Tongue (tissue), 1 donor: ENCODE measurements at regions not wholly inside any gene's neighbourhood (a gene's known extent, or its start where the extent isn't known, plus 50 kb on each side); places are given as distances from the start of the nearest gene placed in this dataset.
A peak's percentile ranks its signal among the peaks of the same experiment; 100 is the strongest.

Source experiments
- DNase-seq: peaks from one replicate; pipeline ENCODE4 v3.0.0-alpha.2; 2015

GRCh38 chr6:12423832-12424231, 133.7 kb downstream of the EDN1 start:
- peak; percentile 58 for DNase-seq

GRCh38 chr6:12426121-12426520, 136.0 kb downstream of the EDN1 start:
- DNase-seq = no peak

DNA sequence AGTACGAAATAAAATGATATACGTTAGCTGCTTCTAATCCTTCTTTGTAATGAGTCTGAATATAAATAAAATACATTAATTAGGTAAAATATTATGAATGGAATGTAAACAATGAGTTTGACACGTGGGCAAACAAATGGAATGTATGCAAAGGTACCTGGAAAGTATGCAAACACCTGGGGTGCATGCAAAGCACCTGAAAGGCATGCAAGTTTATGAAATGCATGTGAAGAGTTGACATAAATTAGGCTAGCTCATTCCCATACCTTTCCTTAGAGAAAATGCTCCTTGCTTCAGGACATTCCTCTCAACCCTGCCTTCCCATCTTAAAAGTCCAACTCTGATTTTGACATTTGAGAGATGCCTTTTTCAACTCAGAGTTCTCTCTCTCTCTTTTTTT, 140.9 kb downstream of the EDN1 start:
- DNase-seq = no peak

DNA sequence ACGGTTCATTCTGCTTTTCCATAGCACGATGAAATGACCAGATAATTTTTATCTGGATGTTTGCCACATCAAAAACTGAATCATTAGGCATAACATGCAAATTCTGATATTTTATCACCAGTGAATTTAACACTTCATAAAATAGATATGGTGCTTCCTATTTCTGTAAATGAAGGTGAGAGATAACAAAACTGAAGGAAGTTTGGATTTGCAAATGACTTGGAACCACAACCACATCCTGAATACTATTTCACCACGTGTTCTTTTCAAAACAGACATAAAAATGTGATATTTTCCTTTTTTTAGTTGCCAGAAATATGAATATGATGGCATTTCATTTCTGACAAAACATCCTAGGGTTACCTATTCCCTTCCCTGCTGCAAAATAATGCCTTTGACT, 146.1 kb downstream of the EDN1 start:
- no peak for DNase-seq

DNA sequence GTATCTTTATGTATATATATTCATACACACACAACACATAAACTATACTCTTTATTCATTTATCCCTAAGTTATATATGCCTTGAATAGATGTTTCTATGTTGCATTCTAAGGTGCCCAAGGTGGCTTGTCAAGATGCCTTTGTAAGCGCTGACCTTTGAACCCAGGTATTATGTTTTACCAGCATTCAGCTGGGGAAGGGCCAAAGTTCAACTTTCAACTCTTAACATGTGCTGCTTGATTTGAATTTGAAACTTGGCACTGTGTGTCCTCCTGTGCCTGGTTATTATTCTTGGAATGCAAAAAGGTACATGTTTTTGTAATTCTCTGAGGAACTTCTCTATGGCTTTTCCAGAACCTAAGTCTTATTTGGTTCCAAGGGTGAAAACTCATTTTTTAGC, 146.5 kb downstream of the EDN1 start:
- DNase-seq = no peak

DNA sequence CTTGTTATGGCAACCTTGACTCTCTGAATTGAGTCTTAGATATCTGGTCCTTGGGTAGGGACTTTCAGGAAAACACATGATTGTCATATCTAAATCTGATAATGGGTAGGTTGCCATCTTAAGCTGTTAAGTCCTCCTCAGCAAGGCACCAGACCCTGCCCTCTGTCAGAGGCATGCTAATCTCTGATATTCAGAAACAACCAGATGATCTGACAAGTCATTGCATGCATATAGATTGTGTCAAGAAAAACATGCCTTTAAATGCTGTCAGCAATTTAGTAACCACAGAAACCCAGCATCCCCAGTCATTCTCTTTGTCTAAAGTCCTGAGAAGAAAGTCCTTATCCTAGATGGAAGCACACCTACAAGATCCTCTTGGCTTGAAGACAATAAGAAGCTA, 149.1 kb downstream of the EDN1 start:
- DNase-seq = no peak

DNA sequence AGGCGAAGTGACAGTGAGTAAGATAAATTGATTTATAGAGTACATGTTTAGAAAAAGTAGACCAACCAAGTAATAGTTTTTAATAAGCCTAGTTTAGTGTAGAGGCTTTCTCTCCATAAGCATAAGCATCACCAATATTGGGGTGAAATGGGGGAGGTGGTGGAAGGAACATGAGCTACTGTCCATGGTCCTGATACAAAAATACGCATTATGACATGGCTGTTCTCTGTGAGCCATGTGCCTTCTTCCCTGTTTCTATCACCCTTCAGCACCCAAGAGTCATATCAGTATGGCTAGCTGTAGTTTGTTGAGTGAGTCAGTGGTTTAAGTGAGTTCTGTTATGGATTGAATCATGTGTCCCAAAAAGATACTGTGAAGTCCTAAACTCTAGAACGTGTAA, 150.8 kb downstream of the EDN1 start:
- no peak for DNase-seq

DNA sequence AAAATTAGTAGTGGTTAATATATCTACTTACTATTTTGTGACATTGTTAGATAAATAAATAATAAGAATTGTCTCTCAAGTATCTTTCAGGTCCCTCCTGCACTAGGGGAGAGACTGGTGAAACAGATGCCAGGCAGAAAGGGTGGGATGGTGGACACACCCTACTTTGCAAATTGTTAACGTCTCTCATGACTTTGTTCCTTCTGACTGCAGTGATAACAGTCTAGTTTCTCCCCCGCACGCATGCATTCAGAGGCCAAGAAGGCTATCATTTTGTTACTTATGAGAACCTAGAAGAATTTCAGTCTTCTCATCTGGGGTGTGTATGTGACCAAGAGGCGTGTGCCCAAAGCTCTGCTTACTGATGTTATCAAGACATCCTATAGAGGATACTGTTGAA, 152.3 kb downstream of the EDN1 start:
- DNase-seq = no peak

DNA sequence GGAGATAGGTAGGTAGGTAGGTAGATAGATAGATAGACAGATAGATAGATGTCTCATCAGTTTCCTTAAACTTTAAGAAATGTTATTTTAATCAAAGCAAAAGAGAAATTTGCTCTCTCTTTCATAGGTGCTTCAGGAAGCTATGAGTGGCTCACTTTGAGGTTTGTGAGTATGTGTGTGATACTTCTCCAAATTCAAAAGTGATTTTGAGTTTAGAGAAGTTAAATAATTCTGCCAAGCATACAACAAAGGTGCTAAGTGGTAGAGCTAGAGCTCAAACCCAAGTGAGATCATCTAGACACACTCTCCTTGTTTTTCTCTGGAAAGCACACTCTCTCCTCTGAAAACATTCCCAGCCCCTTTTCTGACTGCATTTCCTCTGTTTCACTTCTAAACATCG, 156.2 kb downstream of the EDN1 start:
- DNase-seq = no peak

DNA sequence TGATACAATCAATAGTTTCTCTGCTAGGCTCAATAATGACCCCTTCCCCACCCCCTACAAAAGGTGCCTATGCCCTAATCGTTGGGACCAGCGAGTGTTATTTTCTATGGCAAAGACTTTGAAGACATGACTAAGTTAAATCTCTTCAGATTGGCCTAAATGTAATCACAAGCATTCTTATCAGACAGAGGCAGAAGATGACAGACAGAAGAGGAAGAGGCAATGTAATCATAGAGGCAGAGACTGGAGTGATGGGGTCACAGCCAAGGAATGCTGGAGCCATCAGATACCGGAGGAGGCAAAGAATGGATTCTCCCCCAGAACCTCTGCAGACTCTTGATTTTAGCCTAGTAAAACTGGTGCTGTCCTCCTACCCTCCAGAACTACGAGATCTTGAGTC, 159.3 kb downstream of the EDN1 start:
- DNase-seq = no peak

DNA sequence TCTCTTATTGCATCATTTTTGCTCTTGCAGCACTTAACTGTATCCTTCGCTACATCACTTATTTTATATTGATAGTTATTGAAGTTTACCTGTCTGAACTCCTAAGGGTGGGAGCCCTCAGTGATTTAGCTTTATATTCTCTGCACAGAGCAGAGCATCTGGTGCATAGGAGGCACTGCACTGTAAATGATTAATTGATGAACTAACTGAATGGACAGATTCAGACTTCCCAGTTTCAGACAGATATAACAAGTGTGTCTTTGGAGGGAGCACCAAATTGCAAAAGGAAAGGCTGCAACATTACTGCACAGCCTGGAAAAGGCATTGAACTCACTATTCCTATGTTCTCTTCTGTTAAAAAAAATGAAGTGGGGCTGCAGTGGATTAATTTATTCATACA, 160.3 kb downstream of the EDN1 start:
- no peak for DNase-seq

DNA sequence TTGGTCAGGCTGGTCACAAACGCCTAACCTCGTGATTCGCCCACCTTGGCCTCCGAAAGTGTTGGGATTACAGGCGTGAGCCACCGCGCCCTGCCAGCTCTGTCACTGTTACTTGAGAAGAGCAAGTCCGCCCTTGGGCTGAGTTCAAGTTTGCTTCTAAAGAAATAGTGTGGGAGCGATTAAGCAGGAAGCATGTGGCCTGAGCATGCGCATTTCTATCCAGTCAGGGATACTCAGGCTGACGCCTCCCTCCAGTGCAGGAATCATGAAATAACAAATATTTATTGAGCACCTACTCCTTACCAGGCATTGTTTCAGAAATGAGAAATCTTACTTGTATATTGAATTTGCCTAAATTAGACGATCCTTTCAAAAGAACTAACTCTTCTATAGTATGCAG, 166.2 kb downstream of the EDN1 start:
- DNase-seq = no peak

GRCh38 chr6:12457094-12457493, 166.9 kb downstream of the EDN1 start:
- DNase-seq = no peak

DNA sequence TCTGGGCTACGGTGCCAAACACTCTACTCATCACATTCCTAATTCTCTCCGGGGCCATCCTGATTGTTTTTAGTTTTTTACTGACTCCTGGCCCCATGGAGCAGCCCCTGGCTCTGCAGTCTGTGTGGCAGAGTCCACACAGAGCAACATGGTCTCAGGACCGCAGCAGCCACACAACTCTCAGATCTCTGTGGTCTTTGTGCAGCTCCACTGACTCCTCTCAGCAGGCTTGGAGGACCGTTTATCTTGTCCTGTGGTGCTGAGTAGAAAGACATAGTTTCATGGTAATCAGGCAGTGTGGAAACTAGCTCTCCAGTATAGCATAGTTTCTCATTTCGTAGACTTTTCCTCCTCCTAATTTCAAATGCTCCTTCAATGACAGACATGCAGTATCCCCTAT, 168.4 kb downstream of the EDN1 start:
- DNase-seq = no peak

- DNase-seq = no peak
Measured at GRCh38 chr6:12459945-12460661, 169.9 kb downstream of the EDN1 start.

GRCh38 chr6:12467706-12468670, 177.8 kb downstream of the EDN1 start:
- no peak for DNase-seq

DNA sequence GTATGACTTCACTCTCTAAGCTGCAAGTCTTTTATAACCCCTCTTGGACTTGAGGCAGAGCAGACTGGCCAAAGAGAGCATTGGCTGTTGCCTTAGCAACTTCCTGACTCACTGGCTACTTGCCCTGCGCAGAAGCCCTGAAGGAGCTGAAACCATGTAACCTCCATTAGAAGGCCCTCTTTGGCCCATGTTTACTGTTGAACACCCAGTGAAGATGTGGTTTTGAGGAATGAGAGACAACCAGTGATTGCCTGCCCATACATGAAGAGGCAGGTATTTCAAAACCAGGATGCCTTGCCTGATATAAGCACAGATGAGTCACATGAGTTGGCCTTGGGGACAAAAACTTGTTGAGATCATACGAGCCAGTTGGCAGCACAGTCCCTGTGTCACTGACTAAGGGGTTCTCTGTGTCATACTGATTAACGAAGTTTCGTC, 182.5 kb downstream of the EDN1 start:
- DNase-seq = peak; percentile 28

GRCh38 chr6:12473494-12473893, 183.3 kb downstream of the EDN1 start:
- DNase-seq = no peak

GRCh38 chr6:12474167-12475140, 184.3 kb downstream of the EDN1 start:
- no peak for DNase-seq

- DNase-seq = no peak
Measured at GRCh38 chr6:12476484-12476883, 186.3 kb downstream of the EDN1 start.

DNA sequence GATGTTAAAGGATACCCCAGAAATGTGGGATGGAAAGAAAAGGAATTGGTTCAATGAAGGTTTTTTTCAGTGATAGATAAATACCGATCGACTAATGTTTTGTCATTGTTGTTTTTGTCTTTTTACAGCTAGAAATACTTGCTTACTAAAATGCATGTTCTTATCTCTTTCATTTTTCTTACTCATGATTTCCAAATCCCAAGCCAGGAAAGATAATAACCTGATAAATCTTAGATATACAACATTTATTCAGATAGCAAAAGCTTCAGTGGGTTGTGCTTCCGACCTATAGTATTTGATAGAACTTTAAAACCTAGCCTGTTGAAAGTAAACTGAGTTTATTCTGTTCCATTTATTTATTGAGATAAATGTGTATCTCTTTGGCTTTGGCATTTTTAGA, 187.5 kb downstream of the EDN1 start:
- DNase-seq = no peak

DNA sequence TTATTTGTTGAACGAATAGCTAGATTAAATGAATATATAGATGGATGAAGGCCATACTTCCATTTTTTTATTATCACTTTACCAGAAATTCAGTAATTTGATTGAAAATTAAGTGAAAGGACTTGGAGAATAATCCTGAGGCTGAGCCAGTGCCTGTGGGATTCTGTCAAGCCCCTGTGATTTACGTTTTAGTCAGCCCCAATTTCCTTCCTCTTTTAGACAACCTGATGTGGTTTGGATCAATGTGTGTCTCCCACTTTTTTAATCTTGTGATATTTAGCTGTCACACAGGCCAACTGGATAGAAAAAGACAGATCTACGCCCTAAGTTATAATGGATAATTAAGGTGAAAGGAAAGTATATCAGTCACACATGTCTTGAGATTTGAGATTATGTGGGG, 188.8 kb downstream of the EDN1 start:
- no peak for DNase-seq
